ENCODE measurements at regions not wholly inside any gene's neighbourhood (a gene's known extent, or its start where the extent isn't known, plus 50 kb on each side); places are given as distances from the start of the nearest gene placed in this dataset.

DNA sequence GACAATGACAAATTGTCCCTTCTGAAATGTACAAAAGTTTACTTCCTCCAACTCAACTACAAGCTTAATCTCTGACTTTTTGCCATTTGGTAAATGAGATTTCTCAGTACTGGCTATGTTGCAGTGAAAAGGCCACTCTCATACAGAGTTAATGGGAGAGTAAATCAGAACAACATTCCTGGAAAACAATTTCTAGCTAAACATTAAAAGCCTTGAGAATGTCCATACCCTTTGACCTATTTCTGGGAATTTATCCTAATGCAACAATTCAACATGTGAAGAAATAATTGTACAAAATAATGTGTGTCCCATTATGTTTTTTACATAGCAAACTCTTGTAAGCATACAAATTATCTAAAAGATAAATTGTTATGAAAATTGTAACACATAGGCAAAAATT, 56.3 kb upstream of the SPEF2 start:
- no peak for TF ChIP-seq POLR2AphosphoS5 (IDR thresholded peaks at IDR 0.05)
- TF ChIP-seq, protein P1, sequence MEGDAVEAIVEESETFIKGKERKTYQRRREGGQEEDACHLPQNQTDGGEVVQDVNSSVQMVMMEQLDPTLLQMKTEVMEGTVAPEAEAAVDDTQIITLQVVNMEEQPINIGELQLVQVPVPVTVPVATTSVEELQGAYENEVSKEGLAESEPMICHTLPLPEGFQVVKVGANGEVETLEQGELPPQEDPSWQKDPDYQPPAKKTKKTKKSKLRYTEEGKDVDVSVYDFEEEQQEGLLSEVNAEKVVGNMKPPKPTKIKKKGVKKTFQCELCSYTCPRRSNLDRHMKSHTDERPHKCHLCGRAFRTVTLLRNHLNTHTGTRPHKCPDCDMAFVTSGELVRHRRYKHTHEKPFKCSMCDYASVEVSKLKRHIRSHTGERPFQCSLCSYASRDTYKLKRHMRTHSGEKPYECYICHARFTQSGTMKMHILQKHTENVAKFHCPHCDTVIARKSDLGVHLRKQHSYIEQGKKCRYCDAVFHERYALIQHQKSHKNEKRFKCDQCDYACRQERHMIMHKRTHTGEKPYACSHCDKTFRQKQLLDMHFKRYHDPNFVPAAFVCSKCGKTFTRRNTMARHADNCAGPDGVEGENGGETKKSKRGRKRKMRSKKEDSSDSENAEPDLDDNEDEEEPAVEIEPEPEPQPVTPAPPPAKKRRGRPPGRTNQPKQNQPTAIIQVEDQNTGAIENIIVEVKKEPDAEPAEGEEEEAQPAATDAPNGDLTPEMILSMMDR (IDR thresholded peaks at IDR 0.05): no peak
- TF ChIP-seq POLR2A (IDR thresholded peaks at IDR 0.05): no peak
- no peak overlapping the region for H3K27ac ChIP-seq

DNA sequence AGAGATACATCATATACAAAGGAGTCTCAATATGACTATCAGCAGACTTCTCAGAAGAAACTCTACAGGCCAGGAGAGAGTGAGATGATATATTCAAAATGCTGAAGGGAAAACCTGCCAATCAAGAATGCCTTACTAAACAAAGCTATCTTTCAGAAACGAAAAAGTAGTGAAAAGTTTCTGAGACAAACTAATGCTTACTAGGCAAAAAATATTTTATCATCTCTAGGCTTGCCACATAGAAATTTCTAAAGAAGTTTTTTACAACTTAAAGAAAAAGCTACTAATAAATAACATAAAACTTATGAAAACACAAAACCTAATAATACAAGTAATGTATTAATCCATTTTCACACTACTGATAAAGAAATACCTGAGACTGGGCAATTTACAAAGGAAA, 59.9 kb upstream of the SPEF2 start:
- H3K27me3 ChIP-seq: no peaks in the 10 kb centered on the region
- intact Hi-C loops (cut with DNase I; ENCODE audit: low total_unique reads): no loop called here
- no peaks in the 10 kb centered on the region for H3K36me3 ChIP-seq
- TF ChIP-seq POLR2AphosphoS5 (IDR thresholded peaks at IDR 0.05) (no peak), POLR2A (IDR thresholded peaks at IDR 0.05) (no peak)
- TF ChIP-seq, protein P1 (IDR thresholded peaks at IDR 0.05): no peak
- peaks cover 8 to 35% of the 10 kb centered on the region in 2 donors for H3K9me3 ChIP-seq
- H3K4me3 ChIP-seq: no peak overlapping the region
- H3K27ac ChIP-seq: no peak overlapping the region
- no peaks in the 10 kb centered on the region for H3K4me1 ChIP-seq
- no peak for DNase-seq (ENCODE audit: low spot score in 2 of 2)

More for the DNA sequence above, 56.3 kb upstream of the SPEF2 start:
- Histone ChIP-seq H3K27me3 (no peaks in the 10 kb centered on the region), H3K36me3 (no peaks in the 10 kb centered on the region), H3K9me3 (peaks cover 16 to 34% of the 10 kb centered on the region in 2 donors), H3K4me3 (no peak overlapping the region), H3K4me1 (no peaks in the 10 kb centered on the region)
- no peak for DNase-seq (ENCODE audit: low spot score in 2 of 2)
- intact Hi-C loops (cut with DNase I; ENCODE audit: low total_unique reads): no loop called here

DNA sequence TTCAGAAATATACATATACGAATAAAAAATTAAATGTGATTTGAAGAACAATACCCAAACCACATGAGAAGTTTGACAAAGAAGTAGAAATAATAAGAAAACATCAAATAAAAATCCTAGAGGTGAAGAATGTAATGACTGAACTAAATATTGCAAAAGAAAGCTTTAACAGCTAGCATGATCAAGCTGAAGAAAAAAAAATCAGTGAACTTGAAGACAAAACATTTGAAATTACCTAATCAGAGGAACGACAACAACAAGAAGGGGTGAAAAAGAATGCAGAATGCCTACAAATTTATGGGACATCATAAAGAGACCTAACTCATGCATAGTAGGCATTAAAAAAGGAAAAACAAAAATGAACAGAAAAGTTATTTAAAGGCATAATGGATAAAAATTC, 60.5 kb upstream of the SPEF2 start:
- Histone ChIP-seq H3K4me1 (no peaks in the 10 kb centered on the region), H3K36me3 (no peaks in the 10 kb centered on the region), H3K4me3 (no peak overlapping the region), H3K9me3 (peaks cover 6 to 34% of the 10 kb centered on the region in 2 donors), H3K27ac (no peak overlapping the region), H3K27me3 (no peaks in the 10 kb centered on the region)
- no peak for DNase-seq (ENCODE audit: low spot score in 2 of 2)
- TF ChIP-seq POLR2A (IDR thresholded peaks at IDR 0.05): no peak
- no peak for TF ChIP-seq POLR2AphosphoS5 (IDR thresholded peaks at IDR 0.05)
- TF ChIP-seq, protein P1 (IDR thresholded peaks at IDR 0.05): no peak
- intact Hi-C loops (cut with DNase I; ENCODE audit: low total_unique reads): no loop called here

DNA sequence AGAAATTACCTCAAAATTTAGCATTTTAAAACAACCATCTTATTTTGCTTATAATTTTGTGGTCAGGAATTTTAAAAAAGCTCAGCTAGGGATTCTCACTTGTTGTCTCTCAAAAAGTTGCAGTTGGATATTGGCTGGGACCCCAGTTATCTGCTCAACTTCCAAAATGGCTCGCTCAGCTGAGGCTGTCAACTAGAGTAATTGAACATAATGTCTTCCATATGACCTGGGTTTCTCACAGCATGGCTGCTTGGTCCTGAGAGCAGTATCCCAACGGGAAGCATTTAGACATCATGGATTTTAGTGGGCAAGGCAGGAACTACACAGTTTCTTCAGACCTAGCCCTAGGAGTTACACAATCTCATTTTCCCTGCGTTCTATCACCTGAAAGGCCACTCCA, 63.6 kb upstream of the SPEF2 start:
- no peak overlapping the region for H3K27ac ChIP-seq
- H3K36me3 ChIP-seq: no peaks in the 10 kb centered on the region
- DNase-seq (ENCODE audit: low spot score in 2 of 2): no peak
- intact Hi-C loops (cut with DNase I; ENCODE audit: low total_unique reads): no loop called here
- TF ChIP-seq POLR2A (IDR thresholded peaks at IDR 0.05): no peak
- no peak for TF ChIP-seq POLR2AphosphoS5 (IDR thresholded peaks at IDR 0.05)
- TF ChIP-seq, protein P1 (IDR thresholded peaks at IDR 0.05): no peak
- H3K27me3 ChIP-seq: no peaks in the 10 kb centered on the region
- no peak overlapping the region for H3K4me3 ChIP-seq
- H3K9me3 ChIP-seq: peaks cover 3 to 31% of the 10 kb centered on the region in 2 donors
- no peaks in the 10 kb centered on the region for H3K4me1 ChIP-seq

DNA sequence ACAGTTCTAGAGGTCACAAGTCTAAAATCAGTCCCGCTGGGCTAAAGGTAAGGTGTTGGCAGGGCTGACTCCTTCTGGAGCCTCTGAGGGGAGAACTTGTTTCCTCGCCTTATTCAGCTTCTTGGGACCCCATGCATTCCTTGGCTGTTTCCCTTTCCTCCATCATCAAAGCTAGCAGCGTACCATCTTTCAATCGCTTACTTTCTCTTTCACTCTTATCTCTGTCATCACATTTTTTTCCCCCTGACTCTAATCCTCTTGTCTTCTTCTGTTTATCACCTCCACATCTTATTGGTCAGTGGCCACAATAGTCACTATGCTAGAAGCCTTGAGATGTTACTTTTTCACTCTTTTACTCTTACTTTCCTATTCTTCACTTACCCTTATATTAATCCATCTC, 72.5 kb upstream of the SPEF2 start:
- Histone ChIP-seq H3K27ac (no peak overlapping the region), H3K4me1 (no peaks in the 10 kb centered on the region), H3K27me3 (no peaks in the 10 kb centered on the region), H3K9me3 (no peaks in the 10 kb centered on the region), H3K36me3 (no peaks in the 10 kb centered on the region), H3K4me3 (no peak overlapping the region)
- no peak for DNase-seq (ENCODE audit: low spot score in 2 of 2)
- TF ChIP-seq, protein P1 (IDR thresholded peaks at IDR 0.05): no peak
- TF ChIP-seq POLR2A (IDR thresholded peaks at IDR 0.05): no peak
- TF ChIP-seq POLR2AphosphoS5 (IDR thresholded peaks at IDR 0.05): no peak
- intact Hi-C loops (cut with DNase I; ENCODE audit: low total_unique reads): no loop called here

Data from breast epithelium (tissue), 4 donors.